Inflammatory macrophage treated with lipopolysaccharide for 4 hours (primary cell): ENCODE measurements at regions not wholly inside any gene's neighbourhood (a gene's known extent, or its start where the extent isn't known, plus 50 kb on each side); places are given as distances from the start of the nearest gene placed in this dataset.
"Not testable (repeated sequence)": the region's sequence is repeated elsewhere in the genome, so short reads cannot be mapped to it uniquely, and the experiment has no call there.

Experiments
- DNase-seq: peaks from one replicate; pipeline ENCODE4 v3.0.0-alpha.2; 2020

DNA sequence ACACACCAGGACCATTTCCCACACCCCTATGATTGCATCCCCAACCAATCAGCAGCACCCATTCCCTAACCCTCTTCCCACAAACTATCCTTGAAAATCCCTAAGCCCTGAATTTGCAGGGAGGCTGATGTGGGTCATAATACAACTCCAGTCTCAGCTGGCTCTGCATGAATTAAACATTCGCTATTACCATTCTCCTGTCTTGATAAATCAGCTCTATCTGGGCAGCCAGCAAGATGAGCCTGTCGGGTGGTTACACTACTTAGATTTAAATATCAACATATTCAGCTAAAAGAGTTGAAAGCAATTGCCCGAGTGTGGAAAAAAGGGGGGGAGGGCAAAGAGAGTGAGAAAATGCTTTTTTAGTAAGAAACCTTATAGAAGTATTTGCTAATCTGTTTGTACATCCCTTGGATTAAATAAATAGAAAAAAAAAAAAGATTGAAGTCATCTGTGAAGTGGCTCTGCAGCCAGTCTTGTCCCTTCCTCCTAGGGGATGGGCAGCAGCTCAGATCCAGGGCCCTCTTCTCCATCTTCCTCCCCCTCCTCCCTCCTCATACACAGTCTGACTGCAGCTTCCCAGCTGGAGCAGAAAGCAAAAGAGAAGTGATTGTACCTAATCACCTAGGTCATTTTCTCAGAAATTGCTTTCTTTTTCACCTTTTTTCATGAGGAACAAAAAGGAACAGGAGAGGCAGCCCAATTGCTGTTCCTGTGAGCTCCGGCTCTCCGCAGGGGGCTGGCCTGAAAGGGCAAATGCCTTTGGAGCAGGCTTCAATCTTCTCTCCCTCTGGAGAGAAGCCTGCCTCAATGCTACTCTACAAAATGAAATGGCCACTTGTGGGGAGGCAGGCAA, 356.6 kb upstream of the SULF2 start:
- DNase-seq: no peak

DNA sequence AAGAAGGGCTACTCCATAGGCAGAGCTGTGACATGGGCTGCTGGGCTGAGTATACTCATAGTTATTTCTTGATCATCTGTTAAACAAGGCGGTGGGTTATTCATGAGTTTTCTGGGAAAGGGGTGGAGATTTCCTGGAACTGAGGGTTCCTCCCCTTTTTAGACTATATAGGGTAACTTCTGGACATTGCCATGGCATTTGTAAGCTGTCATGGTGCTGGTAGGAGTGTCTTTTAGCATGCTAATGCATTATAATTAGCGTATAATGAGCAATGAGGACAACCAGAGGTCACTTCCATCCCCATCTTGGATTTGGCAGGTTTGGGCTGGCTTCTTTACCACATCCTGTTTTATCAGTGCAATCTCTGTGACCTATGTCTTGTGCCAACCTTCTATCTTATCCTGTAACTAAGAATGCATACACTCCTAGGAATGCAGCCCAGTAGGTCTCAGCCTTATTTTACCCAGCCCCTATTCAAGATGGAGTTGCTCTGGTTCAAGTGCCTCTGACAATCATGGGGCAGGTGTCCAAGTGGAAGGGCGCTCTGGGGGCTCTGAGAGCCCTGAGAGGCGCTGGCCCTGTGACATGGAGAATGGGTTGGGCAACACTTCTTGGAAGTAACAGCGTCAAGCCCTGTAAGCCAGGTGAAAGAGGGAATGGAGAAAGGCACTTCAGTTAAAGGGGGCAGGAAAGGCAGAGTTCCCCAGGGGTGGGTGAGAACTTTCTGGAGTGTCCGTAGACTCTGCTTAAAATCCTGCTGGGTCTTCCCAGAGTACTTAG, 354.2 kb upstream of the SULF2 start:
- DNase-seq: no peak

DNA sequence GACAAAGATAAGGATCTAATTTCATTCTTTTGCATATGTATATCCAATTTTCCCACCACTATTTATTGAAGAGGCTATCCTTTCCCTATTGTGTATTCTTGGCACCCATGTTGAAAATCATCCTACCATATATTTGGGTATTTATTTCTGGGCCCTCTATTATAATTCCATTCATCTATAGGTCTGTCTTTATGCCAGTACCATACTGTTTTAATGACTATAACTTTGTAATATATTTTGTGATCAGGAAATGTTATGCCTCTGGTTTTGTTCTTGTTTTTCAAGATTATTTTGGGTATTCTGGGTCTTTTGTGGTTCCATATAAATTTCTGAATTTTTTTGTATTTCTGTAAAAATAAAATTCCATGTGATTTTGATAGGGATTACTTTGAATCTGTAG, 347.6 kb upstream of the SULF2 start:
- no peak for DNase-seq

DNA sequence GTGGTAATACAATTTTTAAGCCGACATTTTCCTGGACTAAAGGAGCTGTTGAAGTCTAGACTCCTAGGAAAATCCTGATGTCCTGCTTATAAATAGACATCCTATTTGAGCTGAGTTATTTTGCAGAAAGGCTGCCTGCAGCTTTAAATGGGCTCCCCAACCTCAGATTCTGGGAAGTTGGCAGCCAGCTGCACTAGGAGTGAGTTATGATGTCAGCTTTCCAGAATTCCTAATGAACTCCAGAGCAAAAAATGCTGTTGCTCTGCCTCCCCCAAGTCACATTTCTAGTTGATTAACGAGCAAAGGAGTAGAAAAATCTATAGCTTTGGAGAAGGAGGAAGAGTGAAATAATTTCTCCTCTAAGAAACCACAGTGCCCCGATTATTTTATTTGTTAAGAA, 346.3 kb upstream of the SULF2 start:
- DNase-seq: no peak

DNA sequence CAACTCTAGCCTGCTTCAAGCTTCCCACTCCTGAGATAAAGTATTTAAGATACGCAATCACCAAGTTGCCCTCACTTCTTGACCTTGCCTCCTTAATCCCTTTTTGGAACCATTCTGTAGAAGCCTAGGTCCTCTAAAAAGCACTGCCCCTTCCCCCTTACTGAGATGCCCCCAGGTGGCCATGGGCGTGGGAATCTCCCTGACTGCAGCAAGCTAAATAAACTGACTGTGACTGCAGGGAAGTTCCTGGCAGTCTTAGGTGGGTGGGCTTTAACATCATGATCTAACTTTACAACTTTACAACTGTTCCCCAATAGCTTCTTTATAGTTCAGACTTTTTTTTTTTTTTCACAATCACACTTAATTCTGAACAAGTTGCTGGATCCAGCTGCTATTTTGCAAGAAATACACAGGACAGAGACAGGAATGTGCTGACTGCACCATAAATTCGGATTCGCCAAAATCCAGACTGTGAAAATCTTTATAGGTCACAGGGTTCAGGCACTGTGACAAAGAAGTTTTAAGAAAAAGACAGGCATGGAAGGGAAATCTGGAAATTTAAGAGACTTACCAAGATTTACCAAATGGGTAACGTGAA, 344.2 kb upstream of the SULF2 start:
- no peak for DNase-seq

DNA sequence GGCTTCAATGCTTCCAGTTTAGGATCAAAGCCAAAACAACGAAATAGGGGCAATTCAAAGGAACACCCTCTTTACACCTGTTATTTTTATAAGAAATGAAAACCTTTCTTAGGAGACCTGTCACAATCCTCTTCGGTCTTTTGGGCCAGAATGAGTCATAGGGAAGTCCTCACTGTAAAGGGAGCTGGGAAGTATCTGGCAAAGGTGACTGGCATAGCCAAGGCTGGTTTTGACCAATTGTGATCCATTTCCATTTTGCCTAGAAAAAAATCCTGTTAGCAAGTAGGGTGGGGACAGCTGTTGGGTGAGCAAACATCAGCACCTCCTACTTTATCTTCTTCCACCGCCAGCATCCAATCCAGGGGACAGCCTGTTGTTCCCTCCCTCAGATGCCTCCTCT, 343.2 kb upstream of the SULF2 start:
- DNase-seq: no peak

DNA sequence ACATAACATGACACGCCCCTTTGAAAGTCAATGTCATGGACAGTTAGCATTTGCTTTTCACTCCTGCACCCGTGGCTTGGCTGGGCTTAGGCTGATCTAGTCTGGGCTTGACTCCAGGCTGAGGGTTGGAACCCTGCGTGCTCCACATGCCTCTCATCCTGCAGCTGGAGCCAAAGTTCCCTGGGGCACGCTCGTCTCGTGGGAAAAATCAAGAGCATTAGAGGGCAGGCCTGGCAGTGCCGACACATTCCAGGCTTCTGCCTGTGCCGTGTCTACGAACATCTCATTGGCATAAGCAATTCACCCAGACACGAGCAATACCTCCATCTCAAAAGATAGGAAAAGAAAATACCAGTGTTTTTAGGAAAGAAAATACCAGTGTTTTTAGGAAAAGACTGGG, 342.7 kb upstream of the SULF2 start:
- DNase-seq: not testable (repeated sequence)

DNA sequence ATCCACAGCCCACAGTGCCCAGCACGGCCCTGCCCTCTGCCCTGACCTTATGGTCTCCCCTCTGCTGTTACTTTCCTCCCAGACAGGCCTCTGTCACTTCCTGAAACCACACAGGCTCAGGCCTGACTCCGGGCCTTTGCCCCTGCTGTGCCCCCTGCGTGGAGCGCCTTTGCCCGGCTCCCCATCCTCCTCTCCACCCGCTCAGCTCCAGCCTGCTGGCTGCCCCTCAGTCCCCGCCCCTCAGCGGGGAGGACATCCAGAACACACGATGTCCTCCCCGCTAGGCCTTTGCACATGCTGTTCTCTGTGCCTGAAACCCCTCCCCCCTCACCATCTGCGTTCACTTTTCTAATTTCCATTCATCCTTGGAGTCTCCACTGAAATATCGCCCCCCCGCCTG, 341.9 kb upstream of the SULF2 start:
- not testable (repeated sequence) for DNase-seq

DNA sequence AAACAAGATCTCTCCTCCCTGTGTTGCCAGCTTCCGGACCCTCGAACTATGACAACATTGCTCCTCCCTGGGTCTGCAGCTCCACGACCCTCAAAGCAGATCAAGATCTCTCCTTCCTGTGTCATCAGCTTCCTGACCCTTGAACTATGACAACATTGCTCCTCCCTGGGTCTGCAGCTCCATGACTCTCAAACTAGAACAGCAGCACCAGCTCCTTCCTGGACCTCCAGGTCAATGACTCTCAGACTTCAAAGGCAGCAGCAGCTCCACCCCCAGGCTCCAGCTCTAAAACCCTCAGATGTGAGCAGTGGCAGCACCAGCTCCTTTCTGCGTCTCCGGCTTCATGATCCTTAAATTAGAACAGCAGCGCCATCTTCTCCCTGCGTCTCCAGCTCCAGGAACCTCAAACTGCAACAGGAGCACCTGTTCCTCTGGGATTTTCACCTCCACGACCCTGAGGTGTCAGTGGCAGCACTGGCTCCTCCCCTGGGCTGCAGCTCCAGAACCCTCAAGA, 341.0 kb upstream of the SULF2 start:
- DNase-seq: no peak

DNA sequence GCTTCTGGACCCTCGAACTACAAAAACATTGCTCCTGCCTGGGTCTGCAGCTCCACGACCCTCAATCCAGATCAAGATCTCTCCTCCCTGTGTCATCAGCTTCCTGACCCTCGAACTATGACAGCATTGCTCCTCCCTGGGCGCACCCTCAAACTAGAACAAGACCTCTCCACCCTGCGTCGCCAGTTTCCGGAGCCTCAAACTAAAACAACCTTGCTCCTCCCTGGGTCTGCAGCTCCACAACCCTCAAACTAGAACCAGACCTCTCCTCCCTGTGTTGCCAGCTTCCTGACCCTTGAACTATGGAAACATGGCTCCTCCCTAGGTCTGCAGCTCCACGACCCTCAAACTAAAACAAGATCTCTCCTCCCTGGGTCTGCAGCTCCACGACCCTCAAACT, 339.7 kb upstream of the SULF2 start:
- no peak for DNase-seq

DNA sequence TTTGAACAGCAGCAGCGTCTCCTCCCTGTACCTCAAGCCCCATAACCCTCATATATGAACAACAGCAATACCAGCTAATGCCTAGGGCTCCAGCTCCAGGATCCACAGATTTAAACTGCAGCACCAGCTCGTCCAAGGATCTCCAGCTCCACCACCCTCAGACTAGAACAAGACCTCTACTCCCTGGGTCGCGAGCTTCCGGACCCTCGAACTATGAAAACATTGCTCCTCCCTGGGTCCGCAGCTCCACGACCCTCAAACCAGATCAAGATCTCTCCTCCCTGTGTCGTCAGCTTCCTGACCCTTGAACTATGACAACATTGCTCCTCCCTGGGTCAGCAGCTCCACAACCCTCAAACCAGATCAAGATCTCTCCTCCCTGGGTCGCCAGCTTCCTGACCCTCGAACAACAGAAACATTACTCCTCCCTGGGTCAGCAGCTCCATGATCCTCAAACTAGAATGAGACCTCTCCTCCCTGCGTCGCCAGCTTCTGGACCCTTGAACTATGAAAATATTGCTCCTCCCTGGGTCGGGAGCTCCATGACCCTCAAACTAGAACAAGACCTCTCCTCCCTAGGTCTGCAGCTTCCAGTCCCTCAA, 339.0 kb upstream of the SULF2 start:
- no peak for DNase-seq

DNA sequence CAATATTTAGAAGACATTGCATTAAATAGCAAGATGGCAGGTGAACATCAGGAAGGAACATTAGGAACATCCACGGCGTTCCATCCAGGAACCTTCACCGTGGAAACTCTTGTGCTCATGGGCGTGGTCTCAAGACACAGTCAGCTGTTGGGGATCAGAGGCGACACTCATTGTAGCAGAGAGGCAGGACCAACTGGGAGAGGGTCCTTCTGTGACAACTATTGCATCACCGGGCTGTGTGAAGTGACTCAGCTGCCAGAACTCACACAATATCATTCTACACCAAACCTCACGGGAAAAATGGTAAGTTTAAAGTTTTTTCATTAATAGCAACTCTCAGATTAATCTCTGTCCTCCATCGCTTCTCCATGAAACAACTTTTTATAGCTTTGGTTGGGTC, 334.8 kb upstream of the SULF2 start:
- DNase-seq: no peak

DNA sequence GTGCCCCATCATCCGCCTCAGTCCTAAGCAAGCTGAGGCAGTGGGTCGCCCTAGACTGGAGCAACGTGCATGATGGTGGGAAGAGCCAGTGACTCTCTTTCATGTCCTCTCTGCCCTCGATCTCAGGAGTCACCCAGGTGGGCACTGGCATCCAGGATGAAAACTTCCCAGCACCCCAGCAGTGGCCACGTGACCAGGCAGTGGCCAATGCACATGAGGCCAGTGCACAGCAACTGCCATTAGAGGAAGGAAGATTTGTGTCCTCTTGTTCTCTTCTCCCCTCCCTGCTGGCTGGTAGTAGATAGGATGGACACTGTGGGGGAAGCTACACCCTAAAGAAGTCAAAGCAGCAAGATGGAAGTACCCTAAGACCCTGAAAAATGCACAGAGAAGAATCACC, 334.1 kb upstream of the SULF2 start:
- not testable (repeated sequence) for DNase-seq

DNA sequence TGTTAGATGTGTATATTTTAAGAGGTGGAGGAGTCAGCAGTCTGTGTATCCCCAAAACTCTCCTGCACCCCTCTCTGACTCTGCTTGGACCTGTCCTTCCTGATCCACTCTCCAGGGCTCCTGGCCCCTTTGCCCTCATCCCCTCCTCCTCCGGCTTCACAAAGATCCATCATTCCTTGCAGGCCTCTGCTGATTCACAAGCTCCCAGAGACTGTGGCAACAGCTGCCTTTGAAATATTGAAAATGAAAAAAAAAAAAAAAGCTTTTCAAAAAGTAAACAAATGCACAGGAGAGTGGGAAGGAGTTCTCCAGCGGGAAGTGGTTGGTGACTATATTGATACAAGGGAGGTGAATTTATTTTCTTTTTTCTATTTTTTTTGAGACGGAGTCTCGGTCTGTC, 330.2 kb upstream of the SULF2 start:
- DNase-seq: no peak

DNA sequence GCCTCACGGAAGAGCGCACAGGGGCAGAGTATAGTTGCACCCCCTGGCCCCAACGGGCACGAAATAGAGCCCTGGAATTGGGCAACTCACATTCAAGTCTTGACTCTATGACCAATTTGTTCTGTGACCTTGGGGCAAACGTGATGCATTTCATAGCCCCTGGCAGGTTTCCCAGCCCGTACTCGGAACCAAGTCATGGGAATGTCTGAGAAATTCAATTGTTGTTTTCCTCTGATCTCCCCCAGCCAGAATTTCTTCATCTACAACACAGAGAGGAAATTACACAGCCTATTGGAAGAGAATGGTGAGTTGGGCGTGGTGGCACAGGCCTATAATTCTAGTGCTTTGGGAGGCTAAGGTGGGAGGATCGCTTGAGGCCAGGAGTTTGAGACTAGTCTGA, 322.3 kb upstream of the SULF2 start:
- no peak for DNase-seq

DNA sequence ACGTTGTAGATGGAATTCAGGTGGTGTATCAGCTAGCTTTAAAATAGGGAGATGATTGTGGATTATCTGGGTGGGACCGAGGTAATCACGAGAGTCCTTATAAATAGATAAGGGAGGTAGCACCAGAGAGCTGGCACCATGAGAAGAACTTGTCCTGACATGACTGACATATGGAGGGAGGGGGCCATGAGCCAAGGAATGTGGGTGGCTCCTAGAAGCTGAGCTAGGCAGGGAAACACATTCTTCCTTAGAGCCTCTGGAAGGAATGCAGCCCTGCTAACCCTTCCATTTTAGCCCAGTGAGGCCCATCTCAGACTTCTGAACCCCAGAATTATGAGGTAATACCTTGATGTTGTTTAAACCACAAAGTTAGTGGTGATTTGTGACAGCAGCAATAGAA, 321.1 kb upstream of the SULF2 start:
- DNase-seq: no peak

DNA sequence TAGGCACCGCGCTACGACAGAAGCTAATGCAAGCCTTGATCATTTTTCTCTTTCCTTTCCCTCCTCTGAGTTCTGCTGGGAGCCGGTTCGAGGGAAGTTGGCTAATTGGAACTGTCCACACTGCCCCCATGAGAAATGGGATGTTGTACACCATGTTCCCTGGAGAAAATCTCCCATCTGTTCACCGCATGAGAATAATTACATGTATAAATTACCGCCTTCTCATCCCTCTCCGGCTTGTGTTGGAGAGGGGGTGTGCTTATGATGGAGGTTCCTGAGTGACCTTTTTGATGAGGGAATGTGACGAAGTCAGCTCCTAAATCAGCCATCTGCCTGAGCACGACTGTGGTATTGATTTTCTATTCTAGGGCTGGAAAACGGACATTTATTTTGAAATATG, 320.2 kb upstream of the SULF2 start:
- no peak for DNase-seq

DNA sequence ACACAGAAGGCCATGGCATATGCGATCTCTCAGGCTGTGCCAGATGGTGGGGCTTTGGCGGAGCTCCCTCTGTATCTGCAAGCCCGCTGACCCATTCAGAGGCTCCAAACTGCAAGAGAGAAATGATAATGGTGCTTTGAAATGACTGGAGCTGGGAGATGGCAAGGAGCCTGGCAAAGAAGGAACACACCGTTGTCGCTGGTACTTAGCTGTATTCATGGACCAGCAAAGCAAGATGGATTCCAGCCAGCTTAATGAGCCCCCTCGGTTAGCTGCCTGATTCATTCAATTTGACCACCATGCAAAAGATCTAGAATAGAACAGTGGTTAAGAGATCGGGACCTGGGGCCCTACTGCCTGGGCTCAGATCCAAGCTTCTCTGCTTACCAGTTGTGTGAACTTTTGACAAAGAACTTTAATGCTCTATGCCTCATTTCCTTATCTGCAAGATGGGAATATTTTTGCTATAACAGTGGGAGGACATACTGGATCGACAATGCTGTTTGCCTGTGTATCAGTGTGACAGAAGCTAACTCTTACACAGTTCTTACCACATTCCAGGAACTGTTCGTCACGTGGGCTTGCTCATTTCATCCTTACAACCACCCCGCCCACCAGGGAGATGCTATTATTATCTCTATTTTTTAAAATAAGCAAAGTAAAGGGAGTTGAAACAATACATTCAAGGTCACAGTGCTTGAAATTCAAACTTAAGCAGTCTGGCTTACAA, 317.8 kb upstream of the SULF2 start:
- DNase-seq: no peak

DNA sequence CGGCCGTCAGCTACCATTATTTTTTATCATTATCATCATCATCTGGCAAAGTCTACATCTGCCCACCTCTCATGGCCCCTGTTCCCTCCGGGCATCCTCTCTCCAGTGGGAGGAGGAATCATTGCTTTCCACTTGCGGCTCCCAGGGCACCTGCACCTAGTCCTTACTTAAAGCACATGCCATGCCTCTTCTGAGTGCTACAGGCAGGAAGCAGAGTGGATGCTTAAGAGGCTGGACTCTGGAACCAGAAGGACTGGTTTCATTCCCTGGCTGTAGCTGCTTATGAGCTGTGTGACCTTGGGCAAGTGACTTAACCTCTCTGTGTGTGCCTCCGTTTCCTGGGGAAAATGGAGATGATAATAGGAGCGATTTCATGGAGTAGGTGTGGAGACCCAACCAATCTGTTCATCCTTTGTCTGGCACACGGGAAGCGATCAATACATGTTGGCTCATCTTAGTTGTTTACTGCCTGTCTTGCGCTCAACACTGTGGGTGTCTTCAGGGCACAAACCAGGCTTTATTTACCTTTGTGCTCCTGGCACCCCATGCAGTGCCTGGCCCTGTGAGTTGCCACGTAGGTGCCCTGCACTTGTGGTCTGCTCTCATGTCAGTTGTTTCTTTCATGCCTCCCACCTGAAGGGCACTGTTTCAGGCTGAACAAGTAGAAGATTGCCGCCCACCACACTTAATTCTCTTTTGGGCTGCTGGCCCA, 317.0 kb upstream of the SULF2 start:
- no peak for DNase-seq

DNA sequence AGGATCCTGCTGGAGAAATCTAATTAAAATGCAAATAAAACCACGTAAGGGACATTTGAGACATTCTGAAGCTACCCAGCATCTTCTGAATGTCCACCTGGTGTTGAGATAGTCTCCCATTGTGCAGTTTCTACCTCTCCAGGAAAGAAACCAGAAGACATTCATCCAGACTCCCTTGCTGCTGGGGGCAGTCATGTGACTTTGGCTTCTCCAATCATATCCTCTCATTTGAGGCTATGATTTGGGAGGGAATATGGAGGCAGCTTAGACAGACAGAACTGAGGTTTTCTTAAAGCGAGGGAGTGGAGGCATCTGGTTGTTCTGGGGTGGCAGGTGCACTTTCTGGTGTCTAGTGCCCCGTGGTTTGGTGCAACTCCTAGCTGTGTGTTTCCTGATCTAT, 315.2 kb upstream of the SULF2 start:
- no peak for DNase-seq

DNA sequence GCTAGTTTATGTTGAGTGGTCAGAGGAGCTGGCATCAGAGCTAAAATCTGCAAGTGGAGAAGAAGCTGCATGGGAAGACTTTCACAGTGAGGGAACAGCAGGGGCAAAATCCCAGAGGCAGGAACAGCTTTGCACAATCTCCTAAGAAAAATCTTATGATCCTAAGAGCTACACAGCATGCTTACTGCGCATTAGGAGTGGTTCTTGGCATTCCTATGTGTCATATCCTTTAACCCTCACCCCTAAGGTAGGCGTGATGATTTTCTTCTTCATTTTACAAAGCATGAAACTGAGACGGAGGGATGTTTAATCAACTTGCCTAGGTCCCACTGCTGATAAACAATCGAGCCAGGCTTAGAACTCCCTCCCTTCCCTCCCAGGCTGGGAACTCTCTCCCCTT, 313.6 kb upstream of the SULF2 start:
- DNase-seq: no peak

DNA sequence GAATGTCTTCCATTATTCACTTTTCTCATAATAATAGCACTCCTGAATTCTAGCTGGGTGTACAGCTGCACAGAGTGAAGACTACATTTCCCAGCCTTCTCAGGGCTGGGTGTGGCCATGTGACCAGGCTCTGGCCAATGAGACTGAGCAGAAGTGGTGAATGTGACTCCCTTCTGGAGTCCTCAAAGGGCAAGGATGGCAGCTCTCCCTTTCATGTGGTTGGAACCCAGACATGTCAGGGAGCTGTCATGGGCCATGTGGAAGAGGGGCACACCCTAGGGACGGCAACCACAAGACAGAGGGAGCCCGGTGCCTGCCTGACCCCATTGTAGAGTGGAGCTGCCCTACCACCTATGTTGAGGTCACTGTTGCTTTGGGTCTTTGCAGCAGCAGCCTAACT, 312.8 kb upstream of the SULF2 start:
- DNase-seq: no peak
